ENCODE measurements at regions not wholly inside any gene's neighbourhood (a gene's known extent, or its start where the extent isn't known, plus 50 kb on each side); places are given as distances from the start of the nearest gene placed in this dataset.

- DNase-seq (ENCODE audit: low read depth) = no peak
- H3K4me3 ChIP-seq (ENCODE audit: low read depth, low read length) = no peak overlapping the region
- TF ChIP-seq CTCF (IDR thresholded peaks at IDR 0.05; ENCODE audit: insufficient read depth, low read depth, low read length) = no peak
Measured at GRCh38 chr14:44353805-44354204, 153.3 kb downstream of the FSCB start.

GRCh38 chr14:44352201-44352600 lies 154.9 kb downstream of the FSCB start:
- H3K4me3 ChIP-seq (ENCODE audit: low read depth, low read length) = no peak overlapping the region
- DNase-seq (ENCODE audit: low read depth) = no peak
- no peak for TF ChIP-seq CTCF (IDR thresholded peaks at IDR 0.05; ENCODE audit: insufficient read depth, low read depth, low read length)

- no peak for TF ChIP-seq CTCF (IDR thresholded peaks at IDR 0.05; ENCODE audit: insufficient read depth, low read depth, low read length)
- DNase-seq (ENCODE audit: low read depth) = no peak
- no peak overlapping the region for H3K4me3 ChIP-seq (ENCODE audit: low read depth, low read length)
Measured at GRCh38 chr14:44347316-44347715, 159.8 kb downstream of the FSCB start.

GRCh38 chr14:44341116-44341515 lies 166.0 kb downstream of the FSCB start:
- no peak for DNase-seq (ENCODE audit: low read depth)
- TF ChIP-seq CTCF (IDR thresholded peaks at IDR 0.05; ENCODE audit: insufficient read depth, low read depth, low read length) = no peak
- H3K4me3 ChIP-seq (ENCODE audit: low read depth, low read length) = no peak overlapping the region

GRCh38 chr14:44339862-44340261 lies 167.2 kb downstream of the FSCB start:
- TF ChIP-seq CTCF (IDR thresholded peaks at IDR 0.05; ENCODE audit: insufficient read depth, low read depth, low read length) = no peak
- DNase-seq (ENCODE audit: low read depth) = no peak
- H3K4me3 ChIP-seq (ENCODE audit: low read depth, low read length) = no peak overlapping the region

- no peak overlapping the region for H3K4me3 ChIP-seq (ENCODE audit: low read depth, low read length)
- TF ChIP-seq CTCF (IDR thresholded peaks at IDR 0.05; ENCODE audit: insufficient read depth, low read depth, low read length) = no peak
- DNase-seq (ENCODE audit: low read depth) = no peak
Measured at GRCh38 chr14:44339231-44339630, 167.9 kb downstream of the FSCB start.

- no peak for DNase-seq (ENCODE audit: low read depth)
- no peak overlapping the region for H3K4me3 ChIP-seq (ENCODE audit: low read depth, low read length)
- TF ChIP-seq CTCF (IDR thresholded peaks at IDR 0.05; ENCODE audit: insufficient read depth, low read depth, low read length) = no peak
Measured at GRCh38 chr14:44317441-44317746, 189.7 kb downstream of the FSCB start.

Measured in fibroblast of villous mesenchyme (primary cell).